Heart right ventricle (tissue), 16 donors: ENCODE measurements at regions not wholly inside any gene's neighbourhood (a gene's known extent, or its start where the extent isn't known, plus 50 kb on each side); places are given as distances from the start of the nearest gene placed in this dataset.

Experiments
- ATAC-seq, 8 donors: fragments of 200-7000 bp; cut with Tn5 transposase; one replicate each; pipeline ENCODE4 v1.9.1; 2020; ENCODE audit warnings: mild to moderate bottlenecking in 8 of 8, moderate library complexity in 8 of 8, moderate number of reproducible peaks in 1 of 8
- DNase-seq, 2 donors: peaks; one replicate each; pipeline ENCODE4 v3.0.0-alpha.2; 2020
- H3K27ac ChIP-seq, 10 donors: fragments of 200-600 bp; sonication (generic) in 2 of 10; one replicate each; pipeline versions ENCODE4 v1.5.0 to v1.8.0; 2020 to 2022; ENCODE audit warnings: mild to moderate bottlenecking in 3 of 10
- H3K27me3 ChIP-seq, 7 donors: fragments of 200-600 bp; one replicate each; pipeline ENCODE4 v1.8.0; 2021 to 2022; ENCODE audit warnings: mild to moderate bottlenecking in 2 of 7
- H3K36me3 ChIP-seq, 9 donors: fragments of 200-600 bp; sonication (generic) in 1 of 9; one replicate each; pipeline versions ENCODE4 v1.5.0 to v1.8.0; 2020 to 2022; ENCODE audit warnings: mild to moderate bottlenecking in 2 of 9
- H3K4me1 ChIP-seq, 9 donors: fragments of 200-600 bp; sonication (generic) in 1 of 9; one replicate each; pipeline versions ENCODE4 v1.5.0 to v1.8.0; 2020 to 2022; ENCODE audit warnings: mild to moderate bottlenecking in 4 of 9
- H3K4me3 ChIP-seq, 10 donors: fragments of 200-600 bp; sonication (generic) in 2 of 10; one replicate each; pipeline versions ENCODE4 v1.5.0 to v1.8.0; 2020 to 2022; ENCODE audit warnings: mild to moderate bottlenecking in 7 of 10, moderate library complexity in 2 of 10
- H3K9me3 ChIP-seq, 11 donors: fragments of 200-600 bp in 10 of 11; sonication (generic) in 2 of 11; one replicate each; pipeline versions ENCODE4 v1.5.0 to v1.8.0; 2013 to 2022; ENCODE audit warnings: mild to moderate bottlenecking in 2 of 11, control low read depth in 1 of 11, moderate library complexity in 1 of 11
- CTCF ChIP-seq, 9 donors: fragments of 200-600 bp; sonication (generic) in 2 of 9; IDR thresholded peaks; one replicate each; pipeline versions ENCODE4 v1.5.0 to v1.8.0; 2021 to 2022; ENCODE audit warnings: antibody characterized with exemption in 9 of 9, mild to moderate bottlenecking in 5 of 9, moderate library complexity in 1 of 9
- WGBS, 2 donors: extraction: QIAGEN DNeasy Blood & Tissue Kit; methylation state at CpG; one replicate each; pipeline ENCODE4 v1.1.7; 2013; ENCODE audit warnings: inconsistent platforms in 1 of 2; 5-methylcytosine and 5-hydroxymethylcytosine counted together
- intact Hi-C, 10 donors: fragments of 100-400 bp; cut with DNase I; formaldehyde crosslinking; loops; one replicate each; pipeline versions ENCODE4 v1.11.1 to v1.14.2; 2022
- donor health status: Arrhythmogenic right ventricular cardiomyopathy.
- donor health status: ischemic (EF 13 %, LVEDD 7.1; RV severe dilation, severe dysfunction).
- donor health status: healthy with polysubstance abuse.
- donor health status: DM: no; HTN: yes; CAD: no.
- donor health status: DM: no; HTN: no; CAD: no.
- donor health status: ischemic (EF 25% LVEDD 6.9; RV normal size, moderate dysfunction).
- donor health status: ischemic (EF 25% LVEDD 5.7; RV mildly dilated, moderate dysfunction).
- donor health status: healthy.
- donor health status: DM: yes; HTN: yes; CAD: no.
- donor health status: Ischemic cardiomyopathy.
- donor health status: ischemic (EF 35%, LVEDD 5.7; RV mildly dilated, moderate dysfunction).
- donor health status: nonischemic (EF 11% LVEDD 7.7; RV severe dilation, severe dysfunction).
- donor health status: DM: yes; HTN: yes; CAD: no.
- donor health status: PGD.
- donor health status: ischemic (EF 29% LVEDD 5.4; RV normal size, mild dysfunction).
- donor health status: nonischemic (EF 23%, LVEDD 6.1; RV moderate dilation, normal function).

GRCh38 chr5:4101189-4101588, 505.6 kb downstream of the IRX1 start:
- H3K4me3 ChIP-seq, result peak overlapping the region in 3 of 10 donors; percentile 10 to 26 (median 24)
- no peak overlapping the region for H3K27ac ChIP-seq
- ATAC-seq (no peak), DNase-seq (no peak)
- no peaks in the 10 kb centered on the region for H3K36me3 ChIP-seq
- H3K4me1 ChIP-seq, result peaks cover 0 to 6% (median 0%) of the 10 kb centered on the region in 9 donors
- 45 to 58% methylated on average over 12 of the region's 12 CpGs for WGBS, 2 donors
- TF ChIP-seq CTCF (IDR thresholded peaks at IDR 0.05), result no peak
- intact Hi-C loops, result no loop called here
- peaks cover 0 to 20% (median 0%) of the 10 kb centered on the region in 7 donors for H3K27me3 ChIP-seq
- H3K9me3 ChIP-seq, result no peaks in the 10 kb centered on the region

- Histone ChIP-seq H3K9me3 (no peaks in the 10 kb centered on the region), H3K36me3 (no peaks in the 10 kb centered on the region), H3K27me3 (peaks cover 0 to 17% (median 0%) of the 10 kb centered on the region in 7 donors), H3K27ac (no peak overlapping the region), H3K4me3 (no peak overlapping the region), H3K4me1 (peaks cover 0 to 3% (median 0%) of the 10 kb centered on the region in 9 donors)
- TF ChIP-seq CTCF (IDR thresholded peaks at IDR 0.05), result no peak
- DNase-seq (no peak), ATAC-seq (no peak)
- intact Hi-C loops, result no loop called here
- 75 to 86% methylated on average over 4 of the region's 4 CpGs for whole genome bisulfite sequencing, 2 donors
These were observed 509.4 kb downstream of the IRX1 start for GRCh38 chr5:4104831-4105597.

GRCh38 chr5:4108690-4109089, 513.1 kb downstream of the IRX1 start:
- no peak for TF ChIP-seq CTCF (IDR thresholded peaks at IDR 0.05)
- Histone ChIP-seq H3K27me3 (peaks cover 0 to 7% (median 0%) of the 10 kb centered on the region in 7 donors), H3K9me3 (no peaks in the 10 kb centered on the region), H3K27ac (no peak overlapping the region), H3K4me3 (no peak overlapping the region), H3K4me1 (no peaks in the 10 kb centered on the region), H3K36me3 (no peaks in the 10 kb centered on the region)
- intact Hi-C loops, result no loop called here
- ATAC-seq (no peak), DNase-seq (no peak)
- 20 to 33% methylated on average over 1 of the region's 1 CpG for WGBS, 2 donors

GRCh38 chr5:4113426-4113825, 517.8 kb downstream of the IRX1 start:
- no peak for TF ChIP-seq CTCF (IDR thresholded peaks at IDR 0.05)
- no peak overlapping the region for H3K27ac ChIP-seq
- peaks cover 0 to 8% (median 0%) of the 10 kb centered on the region in 7 donors for H3K27me3 ChIP-seq
- DNase-seq (no peak), ATAC-seq (no peak)
- H3K9me3 ChIP-seq, result no peaks in the 10 kb centered on the region
- intact Hi-C loops, result loop anchor here in 1 of 10 donors (10.0 kb wide), 1 partner anchor 571 kb away; no protein-coding TSS in a partner anchor
- no peaks in the 10 kb centered on the region for H3K36me3 ChIP-seq
- no peak overlapping the region for H3K4me3 ChIP-seq
- 69 to 73% methylated on average over 8 of the region's 8 CpGs for WGBS, 2 donors
- no peaks in the 10 kb centered on the region for H3K4me1 ChIP-seq
